Hepatocyte (in vitro differentiated cells): ENCODE measurements at regions not wholly inside any gene's neighbourhood (a gene's known extent, or its start where the extent isn't known, plus 50 kb on each side); places are given as distances from the start of the nearest gene placed in this dataset.

Experiments used
- DNase-seq: peaks from one replicate; pipeline ENCODE4 v3.0.0-alpha.2; 2016; ENCODE audit warnings: low spot score
- H2AFZ ChIP-seq: fragments of 200-600 bp; sonication (generic); 2 replicates; pipeline ENCODE4 v1.6.0; 2016; ENCODE audit warnings: antibody characterized with exemption, mild to moderate bottlenecking
- H3K27ac ChIP-seq: fragments of 200-600 bp; sonication (generic); 2 replicates; pipeline ENCODE4 v1.5.1; 2016; ENCODE audit warnings: mild to moderate bottlenecking
- H3K27me3 ChIP-seq: fragments of 200-600 bp; sonication (generic); 2 replicates; pipeline ENCODE4 v1.6.1; 2016
- H3K36me3 ChIP-seq: fragments of 200-600 bp; sonication (generic); replicated peaks from 2 replicates; pipeline ENCODE4 v1.5.1; 2016; ENCODE audit warnings: low read depth; ENCODE audit not compliant: insufficient read depth
- H3K4me1 ChIP-seq: fragments of 200-600 bp; sonication (generic); 2 replicates; pipeline ENCODE4 v1.5.1; 2016; ENCODE audit warnings: mild to moderate bottlenecking, moderate library complexity; ENCODE audit not compliant: insufficient read depth
- H3K4me2 ChIP-seq: fragments of 200-600 bp; sonication (generic); 2 replicates; pipeline ENCODE4 v1.6.0; 2016
- H3K4me3 ChIP-seq: fragments of 200-600 bp; sonication (generic); 2 replicates; pipeline ENCODE4 v1.5.1; 2016; ENCODE audit warnings: mild to moderate bottlenecking
- H3K79me2 ChIP-seq: fragments of 200-600 bp; sonication (generic); 2 replicates; pipeline ENCODE4 v1.6.0; 2017; ENCODE audit warnings: mild to moderate bottlenecking
- H3K9me2 ChIP-seq: fragments of 200-600 bp; sonication (generic); replicated peaks from 2 replicates; pipeline ENCODE4 v1.6.0; 2017; ENCODE audit warnings: mild to moderate bottlenecking; ENCODE audit not compliant: insufficient read depth
- H3K9me3 ChIP-seq: fragments of 200-600 bp; sonication (generic); 2 replicates; pipeline ENCODE4 v1.5.1; 2016; ENCODE audit warnings: low read depth, mild to moderate bottlenecking
- H4K20me1 ChIP-seq: fragments of 200-600 bp; sonication (generic); 2 replicates; pipeline ENCODE4 v1.6.0; 2016; ENCODE audit warnings: mild to moderate bottlenecking; ENCODE audit not compliant: insufficient read depth, poor library complexity, severe bottlenecking
- CTCF ChIP-seq: fragments of 200-600 bp; sonication (generic); IDR thresholded peaks from 2 replicates; pipeline ENCODE4 v1.5.1; 2016; ENCODE audit warnings: antibody characterized with exemption, mild to moderate bottlenecking; ENCODE audit not compliant: poor library complexity
- EZH2 ChIP-seq: fragments of 200-600 bp; sonication (generic); IDR thresholded peaks from 2 replicates; pipeline ENCODE4 v1.6.1; 2016; ENCODE audit warnings: antibody characterized with exemption, mild to moderate bottlenecking, borderline replicate concordance
- EZH2phosphoT487 ChIP-seq: fragments of 200-600 bp; sonication (generic); IDR thresholded peaks from one replicate; pipeline ENCODE4 v1.6.1; 2018; ENCODE audit warnings: antibody characterized with exemption, mild to moderate bottlenecking, low read depth, moderate library complexity; ENCODE audit not compliant: unreplicated experiment, severe bottlenecking
- WGBS: methylation state at CpG from one replicate; pipeline ENCODE4 v1.1.6; 2016; ENCODE audit warnings: low lambda C conversion rate; ENCODE audit errors: missing lambda C conversion rate; 5-methylcytosine and 5-hydroxymethylcytosine counted together

- no peaks in the 10 kb centered on the region for H3K9me3 ChIP-seq
- no peak overlapping the region for H2AFZ ChIP-seq
- no peaks in the 10 kb centered on the region for H3K4me1 ChIP-seq
- H3K9me2 ChIP-seq, result no peaks in the 10 kb centered on the region
- H3K79me2 ChIP-seq, result no peaks in the 10 kb centered on the region
- TF ChIP-seq EZH2phosphoT487 (no peak), CTCF (no peak), EZH2 (no peak)
- no peak overlapping the region for H3K4me3 ChIP-seq
- no peaks in the 10 kb centered on the region for H3K36me3 ChIP-seq
- no peaks in the 10 kb centered on the region for H3K27me3 ChIP-seq
- H4K20me1 ChIP-seq, result no peaks in the 10 kb centered on the region
- no peak for DNase-seq
- no peak overlapping the region for H3K4me2 ChIP-seq
- H3K27ac ChIP-seq, result no peak overlapping the region
These were observed 490.9 kb downstream of the NFIB start for GRCh38 chr9:13823026-13823425.

- no peak for DNase-seq
- Histone ChIP-seq H3K79me2 (no peaks in the 10 kb centered on the region), H3K9me2 (no peaks in the 10 kb centered on the region), H3K4me3 (no peak overlapping the region), H3K36me3 (no peaks in the 10 kb centered on the region), H3K4me2 (no peak overlapping the region), H3K27me3 (no peaks in the 10 kb centered on the region), H3K27ac (no peak overlapping the region), H3K9me3 (no peaks in the 10 kb centered on the region), H2AFZ (no peak overlapping the region), H3K4me1 (no peaks in the 10 kb centered on the region), H4K20me1 (no peaks in the 10 kb centered on the region)
- no peak for TF ChIP-seq EZH2
- TF ChIP-seq CTCF, result no peak
- TF ChIP-seq EZH2phosphoT487, result no peak
- WGBS, result 96% methylated on average over 1 of the region's 1 CpG
These were observed 496.1 kb downstream of the NFIB start for GRCh38 chr9:13817754-13818278.

GRCh38 chr9:13816837-13817236, 497.1 kb downstream of the NFIB start:
- WGBS, result 88% methylated on average over 3 of the region's 3 CpGs
- no peak for DNase-seq
- TF ChIP-seq EZH2, result no peak
- no peak for TF ChIP-seq EZH2phosphoT487
- no peak for TF ChIP-seq CTCF
- Histone ChIP-seq H3K4me3 (no peak overlapping the region), H3K79me2 (no peaks in the 10 kb centered on the region), H3K27me3 (no peaks in the 10 kb centered on the region), H2AFZ (no peak overlapping the region), H3K4me1 (no peaks in the 10 kb centered on the region), H3K9me3 (no peaks in the 10 kb centered on the region), H4K20me1 (no peaks in the 10 kb centered on the region), H3K27ac (no peak overlapping the region), H3K36me3 (no peaks in the 10 kb centered on the region), H3K4me2 (no peak overlapping the region), H3K9me2 (no peaks in the 10 kb centered on the region)

GRCh38 chr9:13814647-13815400, 499.1 kb downstream of the NFIB start:
- TF ChIP-seq EZH2 (no peak), EZH2phosphoT487 (no peak), CTCF (no peak)
- no peaks in the 10 kb centered on the region for H3K9me2 ChIP-seq
- WGBS, result 93% methylated on average over 1 of the region's 1 CpG
- H2AFZ ChIP-seq, result no peak overlapping the region
- no peak for DNase-seq
- H3K79me2 ChIP-seq, result no peaks in the 10 kb centered on the region
- H3K4me1 ChIP-seq, result no peaks in the 10 kb centered on the region
- no peaks in the 10 kb centered on the region for H3K9me3 ChIP-seq
- H3K36me3 ChIP-seq, result no peaks in the 10 kb centered on the region
- H3K4me3 ChIP-seq, result no peak overlapping the region
- H4K20me1 ChIP-seq, result no peaks in the 10 kb centered on the region
- H3K4me2 ChIP-seq, result no peak overlapping the region
- H3K27ac ChIP-seq, result no peak overlapping the region
- no peaks in the 10 kb centered on the region for H3K27me3 ChIP-seq
